HG02588 (cell line): ENCODE measurements at regions not wholly inside any gene's neighbourhood (a gene's known extent, or its start where the extent isn't known, plus 50 kb on each side); places are given as distances from the start of the nearest gene placed in this dataset.

ENCODE experiments used
- ATAC-seq: cut with Tn5 transposase; IDR thresholded peaks from one replicate; pipeline ENCODE4 v1.9.1; 2021; ENCODE audit warnings: mild to moderate bottlenecking, moderate library complexity; ENCODE audit not compliant: unreplicated experiment

DNA sequence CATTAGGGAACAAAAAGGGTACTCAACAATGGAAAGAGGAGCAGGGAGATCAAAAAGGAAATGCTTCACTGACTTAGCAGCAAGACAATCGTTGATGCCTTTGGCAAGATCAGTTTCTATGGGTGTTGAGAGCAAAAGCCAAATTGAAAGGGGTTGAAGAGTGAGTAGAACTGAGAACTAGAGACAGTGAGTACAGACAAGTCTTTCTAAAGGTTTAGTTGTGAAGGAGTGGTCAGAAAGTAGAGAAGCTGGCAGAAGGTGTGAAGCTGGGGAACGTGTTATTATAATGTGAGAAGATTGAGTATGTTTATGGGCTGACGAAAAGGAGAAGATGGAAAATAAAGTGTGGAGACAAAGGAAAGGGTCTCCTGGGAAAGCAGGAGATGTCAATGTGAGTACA is 221.2 kb upstream of the USP25 start:
- no peak for ATAC-seq

DNA sequence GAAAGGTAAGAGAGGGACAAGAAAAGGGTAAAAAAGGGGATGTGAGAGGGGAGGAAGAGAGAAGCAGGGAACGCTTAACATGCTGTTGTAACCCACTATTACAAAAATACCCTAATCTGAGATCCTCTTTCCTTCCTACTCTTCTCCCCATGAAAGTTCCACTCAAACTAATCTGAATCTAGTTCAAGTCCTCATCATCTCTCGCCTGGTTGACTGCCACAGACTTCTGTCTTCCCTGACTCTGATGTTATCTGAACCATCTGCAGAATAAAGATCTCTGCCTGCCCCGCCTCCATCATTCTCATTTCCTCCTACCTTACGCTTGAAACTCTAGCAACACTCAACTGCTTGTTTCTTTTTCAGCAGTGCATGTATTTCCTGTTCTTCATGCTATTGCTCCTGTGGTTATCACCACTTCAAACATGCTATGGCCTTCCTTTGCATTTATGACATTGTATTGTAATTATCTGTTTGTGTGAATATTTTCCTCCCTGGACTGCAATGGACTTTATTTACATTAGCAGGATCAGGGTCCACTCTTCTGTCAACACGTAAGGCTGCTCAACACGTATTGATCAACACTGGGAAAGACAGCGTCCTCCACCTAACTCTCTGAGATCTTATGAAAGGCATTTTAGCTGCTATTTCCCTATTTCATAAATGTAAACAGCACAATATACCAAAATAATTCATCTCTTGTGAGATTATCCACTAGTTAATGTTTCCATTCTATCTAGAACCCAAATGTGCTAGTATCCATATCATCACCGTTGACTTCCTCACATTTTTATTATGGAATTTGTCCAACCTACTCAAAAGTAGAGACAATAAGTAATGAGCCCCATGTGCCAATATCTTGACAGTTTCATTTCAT is 215.5 kb upstream of the USP25 start:
- ATAC-seq = peak; percentile 98

DNA sequence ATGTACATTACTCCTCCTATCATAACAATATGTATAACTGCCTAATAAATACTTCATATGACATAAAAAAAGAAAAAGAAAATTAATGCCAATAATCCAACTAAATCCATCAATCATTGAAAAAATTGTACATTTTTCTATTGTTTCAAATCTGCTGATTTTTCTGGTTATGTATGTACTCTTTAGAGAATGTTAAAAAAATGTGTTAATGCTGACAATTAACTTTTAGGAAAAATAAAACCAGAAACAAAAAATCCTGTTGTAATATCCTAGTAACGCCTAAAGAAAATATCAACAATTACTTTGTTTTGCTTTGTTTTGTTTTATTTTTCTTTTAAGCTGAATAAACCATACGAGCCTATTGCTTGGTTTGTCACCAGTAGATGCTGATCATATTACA is 213.9 kb upstream of the USP25 start:
- ATAC-seq = no peak

DNA sequence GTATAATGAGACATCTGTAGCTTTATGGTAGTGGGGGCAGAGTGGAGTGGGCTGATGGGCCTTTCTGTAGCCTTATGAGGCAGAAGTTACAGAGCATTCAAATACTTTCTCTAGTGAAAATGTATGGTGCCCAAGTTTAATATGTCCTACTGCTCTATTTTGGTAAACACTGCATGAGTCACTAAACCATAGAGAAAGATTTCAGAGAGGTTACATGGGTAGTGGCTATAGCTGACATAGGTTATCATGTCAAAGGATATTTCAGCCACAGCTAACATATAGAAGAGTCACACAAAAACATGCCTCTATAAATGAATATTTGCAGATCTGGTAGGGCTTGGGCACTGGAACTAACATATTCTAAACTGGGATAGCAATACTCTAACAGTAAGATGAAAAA is 212.4 kb upstream of the USP25 start:
- no peak for ATAC-seq

DNA sequence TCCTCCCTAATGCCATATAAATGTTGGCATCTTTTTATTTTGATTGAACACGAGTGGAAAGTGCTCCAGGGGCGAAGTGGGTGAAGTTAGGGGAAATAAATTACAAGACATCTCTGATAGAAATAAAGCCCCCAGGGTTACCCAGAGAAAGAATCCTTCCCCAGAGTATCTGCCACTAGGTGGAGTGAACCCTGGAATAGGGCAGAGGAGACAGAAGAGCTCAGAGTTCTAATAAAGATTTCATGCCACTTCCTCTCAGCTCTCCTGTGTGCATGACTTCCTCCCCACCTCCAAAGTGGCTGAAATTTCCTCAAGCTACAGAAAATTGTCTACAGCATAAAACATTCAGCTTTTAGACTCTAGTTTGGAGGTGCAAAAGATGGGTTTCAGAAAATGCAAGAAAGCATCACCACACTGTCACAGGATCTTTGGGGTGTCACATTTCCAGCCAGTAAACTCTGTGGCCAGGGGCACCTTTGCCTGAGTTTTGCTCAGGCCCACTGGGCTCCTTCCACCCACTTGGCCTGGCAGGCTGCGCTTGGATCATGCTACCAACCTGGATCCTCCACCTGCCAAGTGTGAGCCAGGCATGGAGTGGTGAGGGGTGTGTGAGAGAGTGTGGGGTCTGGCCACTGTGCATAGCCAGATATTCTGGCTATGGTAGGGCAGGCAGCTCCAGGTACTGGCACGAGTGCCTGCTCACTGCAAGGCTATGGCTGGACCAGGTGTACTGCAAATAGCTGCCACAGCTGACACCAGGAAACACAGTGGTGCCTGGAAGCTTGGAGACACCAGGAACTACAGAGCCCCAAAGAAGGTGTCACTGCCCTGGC is 208.8 kb upstream of the USP25 start:
- no peak for ATAC-seq

DNA sequence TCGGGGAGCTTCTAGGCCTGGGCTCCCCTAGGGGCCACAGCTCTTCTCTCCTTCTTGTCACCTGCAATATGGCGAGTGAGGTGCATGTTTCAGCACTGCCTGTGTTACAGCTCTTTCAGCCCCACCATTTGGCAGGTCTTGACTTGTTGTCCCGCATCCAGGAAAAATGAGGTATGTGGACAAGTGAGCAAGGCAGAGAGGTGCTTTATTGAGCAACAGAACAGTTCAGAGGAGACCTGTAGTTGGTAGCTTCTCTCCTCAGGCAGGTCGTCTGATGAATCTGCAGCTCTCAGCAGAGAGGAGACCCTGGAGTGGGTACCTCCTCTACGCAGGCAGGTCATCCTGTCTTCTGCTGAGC is 208.2 kb upstream of the USP25 start:
- ATAC-seq = no peak

DNA sequence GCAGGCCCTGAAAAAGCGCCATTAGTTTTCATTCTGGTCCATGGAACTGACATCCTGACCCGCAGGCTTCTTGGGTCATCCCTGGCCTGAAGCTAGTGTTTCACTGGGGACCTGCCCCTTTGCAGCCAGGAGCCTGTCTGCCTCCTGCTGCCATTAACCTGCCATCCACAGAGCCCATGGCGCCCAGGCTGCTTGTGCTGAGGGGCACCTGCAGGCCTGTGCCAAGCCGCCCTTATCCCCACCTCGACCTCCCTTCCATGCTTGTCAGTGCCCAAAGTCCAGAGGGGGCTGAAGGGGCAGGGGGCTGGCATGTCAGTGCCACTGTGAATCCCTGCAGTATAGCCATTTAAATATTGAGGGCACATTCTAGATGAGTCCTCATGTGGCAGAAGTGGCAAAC is 207.6 kb upstream of the USP25 start:
- no peak for ATAC-seq

DNA sequence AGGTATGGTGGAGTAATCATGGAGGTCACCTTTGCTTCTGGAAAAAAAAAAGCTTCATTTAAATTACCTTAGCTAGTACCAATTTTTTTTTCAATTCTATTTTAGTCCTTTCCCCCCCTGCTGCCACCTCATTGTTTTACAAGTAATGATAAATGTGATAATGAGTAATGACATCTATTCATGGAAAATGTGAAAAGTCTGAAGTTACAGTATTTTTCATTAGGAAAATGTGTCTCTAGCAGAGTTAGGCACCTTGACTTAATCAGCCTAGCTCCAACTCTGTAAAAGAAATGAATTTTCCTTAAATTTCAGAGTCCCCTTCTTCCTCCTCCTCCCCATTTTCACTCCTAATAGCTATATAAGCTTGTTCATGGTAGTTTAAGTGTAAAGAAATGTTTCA is 204.9 kb upstream of the USP25 start:
- no peak for ATAC-seq

DNA sequence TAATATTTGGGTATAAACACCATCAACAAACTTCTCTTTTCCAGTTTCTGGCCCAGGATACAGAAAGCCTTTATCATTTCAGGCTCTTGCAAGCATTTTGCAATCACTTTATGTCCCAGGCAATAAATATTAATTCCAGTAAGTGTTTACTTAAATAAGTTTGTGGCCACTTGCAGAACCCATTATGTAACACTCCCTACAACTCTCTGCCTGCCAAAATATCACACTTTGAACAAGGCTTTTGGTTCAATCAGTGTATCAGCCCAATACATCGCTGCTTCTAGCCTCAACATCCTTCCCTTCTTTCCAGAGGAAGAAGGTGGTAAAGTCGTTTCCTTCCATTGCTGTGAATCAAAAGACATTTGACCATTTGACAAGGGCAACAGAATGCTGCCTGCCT is 203.0 kb upstream of the USP25 start:
- ATAC-seq = no peak

DNA sequence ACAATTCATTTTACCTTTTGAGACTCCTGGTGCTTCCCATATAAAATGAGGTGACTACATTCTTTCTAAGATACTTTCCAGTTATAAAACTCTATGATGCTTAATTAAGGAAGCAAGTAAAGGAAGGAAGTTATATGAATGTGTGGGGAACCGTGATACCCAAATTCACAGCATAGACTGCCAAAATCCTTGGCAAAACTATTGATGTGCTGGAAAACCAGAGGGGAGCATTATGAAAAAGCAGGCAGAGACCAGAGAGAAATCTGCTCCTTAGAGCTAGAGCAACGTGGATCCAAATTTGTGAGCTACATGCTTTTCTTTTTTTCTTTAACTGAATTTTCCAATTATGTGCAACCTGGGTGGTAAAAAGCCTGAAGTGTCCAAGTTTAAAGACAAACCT is 201.4 kb upstream of the USP25 start:
- no peak for ATAC-seq

DNA sequence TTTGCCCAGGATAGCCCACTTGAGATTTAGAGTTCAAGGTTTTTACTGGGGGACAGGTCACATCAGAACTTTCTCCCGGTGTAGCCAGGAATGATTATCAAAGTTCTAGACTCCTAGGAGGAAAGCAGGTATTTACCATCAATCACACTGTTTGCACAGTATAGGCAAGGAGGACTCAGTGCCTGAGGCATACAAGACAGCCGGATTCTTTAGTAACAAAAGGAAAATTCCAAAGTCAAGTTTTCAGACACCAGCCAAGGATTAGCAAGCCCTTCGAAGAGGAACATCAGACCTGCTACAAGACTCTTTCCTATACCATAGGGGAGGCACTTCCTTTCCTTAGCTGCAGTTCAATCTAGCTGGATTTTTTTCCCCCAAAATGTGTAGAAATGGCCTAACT is 197.8 kb upstream of the USP25 start:
- ATAC-seq = no peak

DNA sequence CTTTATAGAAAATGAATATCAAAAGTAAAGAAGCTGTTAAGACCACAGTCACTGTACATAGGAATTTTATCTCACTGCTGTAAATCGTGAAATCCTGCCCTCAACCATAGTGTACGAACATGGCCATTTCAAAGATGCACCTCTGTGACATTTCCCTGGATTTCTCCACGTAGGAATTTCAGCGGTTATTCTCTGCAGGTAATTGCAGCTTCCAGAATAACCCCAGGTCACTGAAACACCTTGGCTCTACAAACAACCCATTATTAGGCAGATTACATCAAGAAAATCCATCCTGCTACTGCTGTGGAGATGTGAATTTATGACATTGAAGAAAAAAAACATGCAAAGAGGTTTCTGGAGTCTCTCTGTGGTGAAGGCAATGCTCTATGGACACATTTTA is 196.2 kb upstream of the USP25 start:
- no peak for ATAC-seq

DNA sequence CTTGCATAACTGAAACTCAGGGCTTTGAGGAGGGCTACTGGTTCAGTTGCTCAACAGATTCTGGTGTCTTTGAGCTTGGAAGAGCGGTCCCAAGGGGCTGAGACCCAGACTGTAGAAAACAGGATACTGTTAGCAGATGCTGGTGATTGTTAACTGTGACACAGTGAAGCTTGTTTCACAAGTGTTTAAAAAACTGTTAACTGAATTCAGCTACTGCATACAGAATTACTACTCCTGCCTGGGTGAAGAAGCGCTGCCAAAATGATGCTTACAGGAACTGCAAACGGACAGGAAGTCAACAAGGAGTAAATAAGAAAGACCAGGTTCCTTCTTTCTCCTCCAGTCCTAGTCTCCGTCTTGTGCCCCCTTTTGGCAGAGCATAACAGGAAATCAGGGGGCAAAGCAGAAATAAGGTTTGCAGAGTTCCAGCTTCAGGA is 195.3 kb upstream of the USP25 start:
- no peak for ATAC-seq

DNA sequence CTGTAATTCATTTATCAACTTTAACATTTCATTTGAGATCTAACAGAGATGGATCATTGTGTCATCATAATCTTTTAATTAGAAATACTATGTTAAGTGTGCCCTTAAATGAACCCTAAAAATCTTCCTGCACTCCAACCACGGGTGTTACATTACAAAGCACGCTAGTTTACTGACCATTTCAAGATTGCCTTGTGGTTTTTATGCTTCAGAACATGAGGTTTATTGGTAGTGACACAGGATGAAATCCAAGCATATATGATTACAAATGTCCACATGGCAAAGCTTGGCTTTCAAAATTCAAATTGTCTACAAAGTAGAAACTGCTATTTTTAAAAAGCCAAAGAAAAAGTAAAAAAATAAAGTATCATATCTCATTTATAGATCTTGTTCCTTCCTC is 190.4 kb upstream of the USP25 start:
- no peak for ATAC-seq

DNA sequence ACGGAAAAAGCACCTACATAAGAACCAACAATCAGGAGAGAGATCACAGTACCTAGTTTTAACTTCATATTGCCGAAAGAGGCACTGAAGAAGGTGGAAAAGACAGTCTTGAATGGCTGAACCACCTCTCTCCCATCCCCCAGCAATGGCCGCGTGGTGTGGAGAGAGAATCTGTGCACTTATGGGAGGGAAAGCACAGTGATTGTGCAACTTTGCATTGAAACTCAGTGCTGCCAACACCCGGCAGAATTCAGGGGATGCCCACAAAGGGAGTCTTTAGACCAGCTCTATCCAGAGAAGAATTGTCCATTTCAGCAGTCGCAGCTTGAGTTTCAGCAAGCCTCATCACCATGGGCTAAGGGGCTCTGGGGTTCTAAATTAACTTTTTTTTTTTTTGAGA is 186.3 kb upstream of the USP25 start:
- no peak for ATAC-seq

DNA sequence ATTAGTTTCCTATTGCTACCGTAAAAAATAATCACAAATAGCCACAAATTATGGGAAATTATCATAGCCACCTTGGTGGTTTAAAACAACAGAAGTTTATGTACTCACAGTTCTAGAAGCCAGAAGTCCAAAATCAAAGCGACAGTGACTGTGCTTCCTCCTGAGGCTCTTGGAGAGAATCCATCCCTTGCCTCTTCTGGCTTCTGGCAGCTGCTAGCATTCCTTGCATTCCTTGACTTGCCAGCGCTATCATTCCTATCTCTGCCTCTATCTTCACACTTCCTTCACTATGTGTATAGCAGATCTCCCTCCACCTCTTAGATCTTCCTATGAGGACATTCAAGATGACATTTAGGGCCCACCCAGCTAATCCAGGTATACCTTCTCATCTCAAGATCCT is 180.1 kb upstream of the USP25 start:
- no peak for ATAC-seq

DNA sequence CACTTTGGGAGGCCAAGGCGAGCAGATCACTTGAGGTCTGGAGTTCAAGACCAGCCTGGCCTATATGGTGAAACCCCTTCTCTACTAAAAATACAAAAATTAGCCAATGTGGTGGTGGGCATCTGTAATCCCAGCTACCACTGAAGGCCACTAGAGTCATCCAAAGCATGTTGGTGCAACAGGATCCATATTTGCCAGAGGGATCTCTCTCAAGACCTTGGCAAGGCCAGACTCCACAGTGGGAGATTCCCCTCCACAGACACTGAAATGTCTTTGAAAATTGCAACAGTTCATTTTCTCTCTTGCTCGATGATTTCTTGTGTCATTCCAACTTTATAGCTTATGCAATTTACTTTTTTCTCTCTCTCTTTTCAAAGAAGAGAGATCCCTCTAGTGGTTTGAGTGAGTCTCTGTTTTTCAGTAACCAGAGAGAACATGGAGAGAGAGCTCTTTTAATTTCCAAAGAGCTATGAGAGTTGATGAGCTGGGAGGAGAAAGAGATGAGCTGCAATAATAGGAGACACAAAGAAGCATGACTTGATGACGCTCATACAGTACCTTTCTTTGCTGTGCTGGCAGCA is 176.8 kb upstream of the USP25 start:
- no peak for ATAC-seq

DNA sequence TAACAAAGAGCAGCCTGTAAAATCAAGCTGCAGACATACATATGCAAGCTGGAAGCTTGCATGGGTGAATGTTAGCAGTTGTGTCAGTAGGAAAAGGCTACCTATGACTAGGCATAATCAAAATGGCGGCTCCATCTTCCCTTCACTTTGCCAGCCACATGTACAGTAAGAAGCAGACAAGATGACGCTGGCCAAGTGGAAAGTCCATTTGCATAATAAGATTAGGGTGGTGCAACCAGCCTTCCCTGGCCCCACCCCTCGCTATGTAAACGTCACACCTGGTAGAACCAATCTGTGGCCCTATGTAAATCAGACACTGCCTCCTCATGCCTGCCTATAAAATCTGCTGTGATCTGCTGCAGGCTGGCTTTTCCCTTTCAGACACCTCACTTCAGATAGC is 171.9 kb upstream of the USP25 start:
- ATAC-seq = no peak

DNA sequence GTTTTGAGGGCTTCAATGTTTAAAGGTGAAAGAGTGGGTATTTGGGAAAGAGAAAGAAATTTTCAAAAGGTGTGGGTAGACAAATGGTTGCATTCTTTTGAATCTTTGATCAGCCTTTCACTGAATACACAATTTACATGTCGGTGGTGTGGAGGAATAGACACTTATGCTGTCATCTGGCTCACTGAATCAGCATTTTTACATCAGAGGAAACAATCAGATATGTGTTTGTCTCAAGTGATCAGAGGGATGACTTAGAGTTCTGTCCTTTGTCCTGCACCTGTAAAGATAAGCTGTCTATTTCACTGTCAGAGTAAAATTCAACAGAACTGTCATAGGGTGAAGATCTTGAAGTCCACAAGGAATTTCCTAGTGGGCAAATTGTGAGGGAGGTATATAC is 170.9 kb upstream of the USP25 start:
- ATAC-seq = no peak

DNA sequence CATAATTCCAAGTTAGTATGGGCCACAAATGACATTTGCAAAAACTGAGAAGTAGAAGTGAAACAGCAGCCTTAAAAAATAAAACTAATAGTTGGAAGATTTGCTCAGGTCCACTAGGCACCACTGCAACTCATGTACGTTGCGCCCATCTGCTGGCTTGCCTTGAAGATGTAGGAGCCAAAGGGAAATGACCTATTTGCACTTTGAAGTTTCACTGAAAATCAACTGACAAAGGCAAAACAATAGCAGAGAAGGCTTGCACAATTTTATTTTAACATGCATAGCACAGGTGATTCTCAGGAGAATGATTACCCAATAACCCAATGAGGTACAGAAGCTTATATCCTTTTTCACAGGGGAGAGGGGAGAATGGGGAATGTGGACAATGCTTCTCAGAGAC is 170.1 kb upstream of the USP25 start:
- no peak for ATAC-seq

DNA sequence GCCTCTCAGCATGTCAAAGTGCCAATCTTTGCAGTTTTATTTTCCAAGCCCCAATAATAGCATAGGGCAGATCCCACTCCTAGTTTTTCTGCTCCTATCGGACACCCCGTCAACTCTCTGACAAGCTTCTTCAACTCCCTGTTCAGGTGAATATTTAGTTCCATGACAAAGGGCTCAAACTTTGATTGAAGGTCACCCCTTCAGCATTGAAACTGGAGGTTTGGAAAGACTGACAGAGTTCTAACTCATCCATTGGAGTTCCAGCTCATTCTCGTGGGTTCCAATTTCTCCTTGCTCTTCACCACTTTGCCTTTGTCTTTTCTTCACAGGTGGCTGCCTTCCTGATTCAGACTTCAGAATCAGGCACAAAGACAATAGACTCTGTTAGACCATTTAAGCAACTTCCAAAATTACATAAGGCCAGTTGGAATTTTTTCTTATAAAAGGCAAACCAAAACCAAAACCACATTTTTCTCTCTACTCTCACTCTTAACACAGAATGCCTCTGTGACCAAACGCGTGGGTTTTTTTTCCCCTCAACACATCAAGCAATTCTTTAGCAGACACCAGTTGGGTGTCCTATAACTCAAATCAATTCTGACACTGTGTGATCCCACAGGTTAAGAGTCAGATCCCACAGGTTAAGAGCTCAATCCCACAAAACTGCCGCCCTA is 169.3 kb upstream of the USP25 start:
- ATAC-seq = no peak
